Left ventricle myocardium inferior (tissue), 1 donor: ENCODE measurements at regions not wholly inside any gene's neighbourhood (a gene's known extent, or its start where the extent isn't known, plus 50 kb on each side); places are given as distances from the start of the nearest gene placed in this dataset.

ENCODE experiments used
- DNase-seq: peaks from one replicate; pipeline ENCODE4 v3.0.0-alpha.2; 2020
- H3K27ac ChIP-seq: fragments of 200-600 bp; replicated peaks from 2 replicates; pipeline ENCODE4 v1.8.0; 2021
- H3K27me3 ChIP-seq: fragments of 200-600 bp; 2 replicates; pipeline ENCODE4 v1.8.0; 2021; ENCODE audit warnings: low read depth
- H3K36me3 ChIP-seq: fragments of 200-600 bp; 2 replicates; pipeline ENCODE4 v1.8.0; 2021
- H3K4me1 ChIP-seq: fragments of 200-600 bp; 2 replicates; pipeline ENCODE4 v1.8.0; 2021
- H3K4me3 ChIP-seq: fragments of 200-600 bp; 2 replicates; pipeline ENCODE4 v1.8.0; 2021; ENCODE audit warnings: mild to moderate bottlenecking, moderate library complexity
- H3K9me3 ChIP-seq: fragments of 200-600 bp; replicated peaks from 2 replicates; pipeline ENCODE4 v1.8.0; 2021
- CTCF ChIP-seq: fragments of 200-600 bp; IDR thresholded peaks from 2 replicates; pipeline ENCODE4 v1.8.0; 2021; ENCODE audit warnings: antibody characterized with exemption, mild to moderate bottlenecking, borderline replicate concordance
- intact Hi-C: fragments of 100-400 bp; cut with micrococcal nuclease; formaldehyde crosslinking; loops from one replicate; pipeline ENCODE4 v1.11.0; 2022
- donor health status: DM: no; HTN: yes; CAD: no; lungs with severe emphysema.

GRCh38 chr20:39181490-39181889 is 219.3 kb downstream of the DHX35 start:
- peaks cover 13% of the 10 kb centered on the region for H3K27me3 ChIP-seq
- no peaks in the 10 kb centered on the region for H3K4me1 ChIP-seq
- peaks cover 23% of the 10 kb centered on the region for H3K9me3 ChIP-seq
- no peak overlapping the region for H3K27ac ChIP-seq
- intact Hi-C loops: no loop called here
- DNase-seq: no peak
- no peak for TF ChIP-seq CTCF
- no peaks in the 10 kb centered on the region for H3K36me3 ChIP-seq
- H3K4me3 ChIP-seq: no peak overlapping the region

- H3K27ac ChIP-seq: no peak overlapping the region
- no peak for DNase-seq
- no peaks in the 10 kb centered on the region for H3K4me1 ChIP-seq
- H3K4me3 ChIP-seq: no peak overlapping the region
- H3K36me3 ChIP-seq: no peaks in the 10 kb centered on the region
- intact Hi-C loops: no loop called here
- no peak for TF ChIP-seq CTCF
- H3K27me3 ChIP-seq: peaks cover 34% of the 10 kb centered on the region
- H3K9me3 ChIP-seq: no peaks in the 10 kb centered on the region
These were observed 214.3 kb downstream of the DHX35 start for GRCh38 chr20:39176457-39176856.

GRCh38 chr20:39170896-39171463 is 208.8 kb downstream of the DHX35 start:
- DNase-seq: no peak
- no peaks in the 10 kb centered on the region for H3K9me3 ChIP-seq
- H3K27ac ChIP-seq: no peak overlapping the region
- no peaks in the 10 kb centered on the region for H3K36me3 ChIP-seq
- H3K4me1 ChIP-seq: no peaks in the 10 kb centered on the region
- intact Hi-C loops: no loop called here
- no peak overlapping the region for H3K4me3 ChIP-seq
- peaks cover 16% of the 10 kb centered on the region for H3K27me3 ChIP-seq
- TF ChIP-seq CTCF: no peak

GRCh38 chr20:39165099-39165498 is 203.0 kb downstream of the DHX35 start:
- peaks cover 4% of the 10 kb centered on the region for H3K27me3 ChIP-seq
- no peak for TF ChIP-seq CTCF
- H3K4me3 ChIP-seq: no peak overlapping the region
- intact Hi-C loops: no loop called here
- peaks cover 11% of the 10 kb centered on the region for H3K4me1 ChIP-seq
- no peaks in the 10 kb centered on the region for H3K9me3 ChIP-seq
- no peaks in the 10 kb centered on the region for H3K36me3 ChIP-seq
- H3K27ac ChIP-seq: peak overlapping the region; percentile 46
- no peak for DNase-seq

- Histone ChIP-seq H3K4me1 (peaks cover 11% of the 10 kb centered on the region), H3K27me3 (peaks cover 4% of the 10 kb centered on the region), H3K27ac (peak overlapping the region; percentile 46), H3K4me3 (no peak overlapping the region), H3K36me3 (no peaks in the 10 kb centered on the region), H3K9me3 (no peaks in the 10 kb centered on the region)
- no peak for DNase-seq
- intact Hi-C loops: no loop called here
- no peak for TF ChIP-seq CTCF
These were observed 202.5 kb downstream of the DHX35 start for GRCh38 chr20:39164642-39165041.
